SK-N-MC (cell line): ENCODE measurements at regions not wholly inside any gene's neighbourhood (a gene's known extent, or its start where the extent isn't known, plus 50 kb on each side); places are given as distances from the start of the nearest gene placed in this dataset.

ENCODE experiments used
- EZH2 ChIP-seq: fragments of 200-600 bp; sonication (generic); IDR thresholded peaks from one replicate; pipeline ENCODE4 v1.6.1; 2017; ENCODE audit warnings: antibody characterized with exemption
- POLR2AphosphoS5 ChIP-seq: IDR thresholded peaks from 2 replicates; pipeline ENCODE4 v1.6.1; 2012; ENCODE audit warnings: mild to moderate bottlenecking, low read depth, low read length, borderline replicate concordance

- TF ChIP-seq POLR2AphosphoS5: no peak
- TF ChIP-seq EZH2: no peak
Observed at GRCh38 chr5:23343121-23343520, 164.3 kb upstream of the PRDM9 start.
